ENCODE measurements at regions not wholly inside any gene's neighbourhood (a gene's known extent, or its start where the extent isn't known, plus 50 kb on each side); places are given as distances from the start of the nearest gene placed in this dataset.
"Not testable (repeated sequence)": the region's sequence is repeated elsewhere in the genome, so short reads cannot be mapped to it uniquely, and the experiment has no call there.

GRCh38 chr7:78862-79261 is 113.5 kb upstream of the FAM20C start:
- H3K4me3 Mint-ChIP-seq; H3K9me3 Mint-ChIP-seq; H3K4me1 Mint-ChIP-seq (ENCODE audit: low read depth); ATAC-seq (replicated peaks in 1 of 2); H3K27ac Mint-ChIP-seq; H3K36me3 Mint-ChIP-seq (ENCODE audit: insufficient read depth in 2 of 2); H3K27me3 Mint-ChIP-seq (ENCODE audit: low read depth); DNase-seq: not testable (repeated sequence)

- not testable (repeated sequence) for H3K9me3 Mint-ChIP-seq; ATAC-seq (replicated peaks in 1 of 2); H3K4me3 Mint-ChIP-seq; H3K36me3 Mint-ChIP-seq (ENCODE audit: insufficient read depth in 2 of 2); H3K4me1 Mint-ChIP-seq (ENCODE audit: low read depth); H3K27me3 Mint-ChIP-seq (ENCODE audit: low read depth); H3K27ac Mint-ChIP-seq; DNase-seq
Observed at GRCh38 chr7:79400-80055, 112.8 kb upstream of the FAM20C start.

- no peak for ATAC-seq (replicated peaks in 1 of 2)
- H3K36me3 Mint-ChIP-seq (ENCODE audit: insufficient read depth in 2 of 2): no peaks in the 10 kb centered on the region
- no peaks in the 10 kb centered on the region for H3K9me3 Mint-ChIP-seq
- DNase-seq: no peak
- H3K27me3 Mint-ChIP-seq (ENCODE audit: low read depth): no peaks in the 10 kb centered on the region
- H3K27ac Mint-ChIP-seq: no peak overlapping the region
- no peaks in the 10 kb centered on the region for H3K4me1 Mint-ChIP-seq (ENCODE audit: low read depth)
- H3K4me3 Mint-ChIP-seq: no peak overlapping the region
Observed at GRCh38 chr7:80259-81067, 111.9 kb upstream of the FAM20C start.

- DNase-seq (no peak), ATAC-seq (replicated peaks in 1 of 2) (no peak)
- Mint-ChIP-seq H3K4me3 (no peak overlapping the region), H3K27ac (no peak overlapping the region), H3K36me3 (ENCODE audit: insufficient read depth in 2 of 2) (no peaks in the 10 kb centered on the region), H3K9me3 (no peaks in the 10 kb centered on the region), H3K27me3 (ENCODE audit: low read depth) (no peaks in the 10 kb centered on the region), H3K4me1 (ENCODE audit: low read depth) (no peaks in the 10 kb centered on the region)
Observed at GRCh38 chr7:81068-81925, 111.1 kb upstream of the FAM20C start.

- Mint-ChIP-seq H3K27me3 (ENCODE audit: low read depth) (no peaks in the 10 kb centered on the region), H3K4me1 (ENCODE audit: low read depth) (no peaks in the 10 kb centered on the region), H3K36me3 (ENCODE audit: insufficient read depth in 2 of 2) (no peaks in the 10 kb centered on the region), H3K27ac (no peak overlapping the region), H3K4me3 (no peak overlapping the region), H3K9me3 (no peaks in the 10 kb centered on the region)
- ATAC-seq (replicated peaks in 1 of 2) (no peak), DNase-seq (no peak)
Observed at GRCh38 chr7:81926-82756, 110.2 kb upstream of the FAM20C start.

GRCh38 chr7:82757-83155 is 109.6 kb upstream of the FAM20C start:
- Mint-ChIP-seq H3K27ac (no peak overlapping the region), H3K36me3 (ENCODE audit: insufficient read depth in 2 of 2) (no peaks in the 10 kb centered on the region), H3K27me3 (ENCODE audit: low read depth) (no peaks in the 10 kb centered on the region), H3K4me1 (ENCODE audit: low read depth) (no peaks in the 10 kb centered on the region), H3K9me3 (no peaks in the 10 kb centered on the region), H3K4me3 (no peak overlapping the region)
- DNase-seq: no peak
- no peak for ATAC-seq (replicated peaks in 1 of 2)

- Mint-ChIP-seq H3K27me3 (ENCODE audit: low read depth) (no peaks in the 10 kb centered on the region), H3K4me1 (ENCODE audit: low read depth) (no peaks in the 10 kb centered on the region)
- no peak for ATAC-seq (replicated peaks in 1 of 2)
Observed at GRCh38 chr7:83441-83840, 108.9 kb upstream of the FAM20C start.

GRCh38 chr7:83861-84632 is 108.3 kb upstream of the FAM20C start:
- Mint-ChIP-seq H3K9me3 (no peaks in the 10 kb centered on the region), H3K4me3 (no peak overlapping the region), H3K27ac (no peak overlapping the region), H3K4me1 (ENCODE audit: low read depth) (no peaks in the 10 kb centered on the region), H3K36me3 (ENCODE audit: insufficient read depth in 2 of 2) (no peaks in the 10 kb centered on the region), H3K27me3 (ENCODE audit: low read depth) (no peaks in the 10 kb centered on the region)
- DNase-seq (no peak), ATAC-seq (replicated peaks in 1 of 2) (no peak)

More at GRCh38 chr7:83441-83840, 108.9 kb upstream of the FAM20C start:
- no peaks in the 10 kb centered on the region for H3K9me3 Mint-ChIP-seq
- H3K36me3 Mint-ChIP-seq (ENCODE audit: insufficient read depth in 2 of 2): no peaks in the 10 kb centered on the region
- no peak overlapping the region for H3K27ac Mint-ChIP-seq
- DNase-seq: no peak
- H3K4me3 Mint-ChIP-seq: no peak overlapping the region

GRCh38 chr7:84633-85020 is 107.7 kb upstream of the FAM20C start:
- peaks cover 5% of the 10 kb centered on the region for H3K4me1 Mint-ChIP-seq (ENCODE audit: low read depth)
- H3K9me3 Mint-ChIP-seq: no peaks in the 10 kb centered on the region
- H3K36me3 Mint-ChIP-seq (ENCODE audit: insufficient read depth in 2 of 2): no peaks in the 10 kb centered on the region
- no peaks in the 10 kb centered on the region for H3K27me3 Mint-ChIP-seq (ENCODE audit: low read depth)
- no peak for DNase-seq
- no peak overlapping the region for H3K4me3 Mint-ChIP-seq
- no peak for ATAC-seq (replicated peaks in 1 of 2)
- H3K27ac Mint-ChIP-seq: no peak overlapping the region

- Mint-ChIP-seq H3K36me3 (ENCODE audit: insufficient read depth in 2 of 2) (no peaks in the 10 kb centered on the region), H3K27me3 (ENCODE audit: low read depth) (no peaks in the 10 kb centered on the region)
Observed at GRCh38 chr7:85074-85882, 107.1 kb upstream of the FAM20C start.

GRCh38 chr7:85883-86515 is 106.4 kb upstream of the FAM20C start:
- Mint-ChIP-seq H3K9me3 (no peaks in the 10 kb centered on the region), H3K36me3 (ENCODE audit: insufficient read depth in 2 of 2) (no peaks in the 10 kb centered on the region), H3K4me3 (no peak overlapping the region), H3K27me3 (ENCODE audit: low read depth) (no peaks in the 10 kb centered on the region), H3K4me1 (ENCODE audit: low read depth) (peaks cover 8% of the 10 kb centered on the region), H3K27ac (no peak overlapping the region)
- ATAC-seq (replicated peaks in 1 of 2): no peak
- DNase-seq: no peak

More at GRCh38 chr7:85074-85882, 107.1 kb upstream of the FAM20C start:
- H3K27ac Mint-ChIP-seq: no peak overlapping the region
- H3K9me3 Mint-ChIP-seq: no peaks in the 10 kb centered on the region
- DNase-seq (no peak), ATAC-seq (replicated peaks in 1 of 2) (no peak)
- peaks cover 8% of the 10 kb centered on the region for H3K4me1 Mint-ChIP-seq (ENCODE audit: low read depth)
- H3K4me3 Mint-ChIP-seq: no peak overlapping the region

All from activated T-cell treated with anti-CD3 and anti-CD28 coated beads, Interleukin-2, amount 50 U/mL, for 72 hours (primary cell).